ENCODE measurements at regions not wholly inside any gene's neighbourhood (a gene's known extent, or its start where the extent isn't known, plus 50 kb on each side); places are given as distances from the start of the nearest gene placed in this dataset.

GRCh38 chr18:24947521-24948305 lies 404.3 kb downstream of the ZNF521 start:
- intact Hi-C loops (cut with micrococcal nuclease), result no loop called here
- H3K27me3 ChIP-seq (replicated peaks in 1 of 4; ENCODE audit: control extremely low read depth in 1 of 4, control insufficient read depth in 3 of 4, insufficient read depth in 4 of 4, low read length in 3 of 4), result no peaks in the 10 kb centered on the region
- Mint-ChIP-seq H3K9me3 (ENCODE audit: insufficient read depth) (peaks cover 3% of the 10 kb centered on the region), H3K4me3 (no peak overlapping the region), H3K4me1 (no peaks in the 10 kb centered on the region), H3K27ac (no peak overlapping the region), H3K27me3 (peaks cover 3% of the 10 kb centered on the region)
- TF ChIP-seq EZH2 (IDR thresholded peaks at IDR 0.05; ENCODE audit: borderline replicate concordance, insufficient read depth, low read depth, low read length, poor library complexity, severe bottlenecking) (no peak), CTCF (IDR thresholded peaks at IDR 0.05) (no peak)
- no peak for ATAC-seq (ENCODE audit: low read depth)
- no peaks in the 10 kb centered on the region for H3K9me3 ChIP-seq (ENCODE audit: control extremely low read depth in 1 of 3, control insufficient read depth in 2 of 3, insufficient read depth in 1 of 3, low read length in 2 of 3)
- H2AFZ ChIP-seq (ENCODE audit: insufficient read depth, low read depth, low read length, poor library complexity, severe bottlenecking), result no peak overlapping the region
- H3K27ac ChIP-seq (ENCODE audit: low read length in 2 of 2), result no peak overlapping the region
- H3K4me3 ChIP-seq (ENCODE audit: control extremely low read depth in 1 of 5, extremely low read depth in 1 of 5, insufficient read depth in 1 of 5, low read depth in 2 of 5, low read length in 4 of 5), result no peak overlapping the region
- H4K20me1 ChIP-seq (ENCODE audit: control insufficient read depth, insufficient read depth, low read length, poor library complexity, severe bottlenecking), result no peaks in the 10 kb centered on the region
- ChIA-PET CTCF (no interaction called here), POLR2A (no interaction called here)
- no peaks in the 10 kb centered on the region for H3K79me2 ChIP-seq (ENCODE audit: control insufficient read depth, insufficient read depth, low read length)
- no peak overlapping the region for H3K4me2 ChIP-seq (replicated peaks; ENCODE audit: low read depth, low read length, poor library complexity, severe bottlenecking)
- H3K9ac ChIP-seq (ENCODE audit: low read length), result no peak overlapping the region
- no CpG with 5 or more reads among the region's 8 CpGs for WGBS (ENCODE audit: insufficient coverage)
- no peak for DNase-seq
- H3K36me3 ChIP-seq (replicated peaks in 1 of 2; ENCODE audit: control extremely low read depth in 1 of 2, control insufficient read depth in 1 of 2, extremely low read depth in 1 of 2, insufficient read depth in 2 of 2, low read length in 1 of 2), result no peaks in the 10 kb centered on the region
- no peaks in the 10 kb centered on the region for H3K4me1 ChIP-seq (ENCODE audit: control insufficient read depth in 2 of 2, insufficient read depth in 2 of 2, low read length in 2 of 2)

GRCh38 chr18:24949908-24950307 lies 402.1 kb downstream of the ZNF521 start:
- no peak overlapping the region for H2AFZ ChIP-seq (ENCODE audit: insufficient read depth, low read depth, low read length, poor library complexity, severe bottlenecking)
- no peak for TF ChIP-seq EZH2 (IDR thresholded peaks at IDR 0.05; ENCODE audit: borderline replicate concordance, insufficient read depth, low read depth, low read length, poor library complexity, severe bottlenecking)
- no peak for TF ChIP-seq CTCF (IDR thresholded peaks at IDR 0.05)
- Mint-ChIP-seq H3K27me3 (peaks cover 3% of the 10 kb centered on the region), H3K9me3 (ENCODE audit: insufficient read depth) (peaks cover 3% of the 10 kb centered on the region), H3K4me1 (peaks cover 2% of the 10 kb centered on the region), H3K4me3 (no peak overlapping the region), H3K27ac (no peak overlapping the region)
- no peak overlapping the region for H3K4me2 ChIP-seq (replicated peaks; ENCODE audit: low read depth, low read length, poor library complexity, severe bottlenecking)
- H3K4me3 ChIP-seq (ENCODE audit: control extremely low read depth in 1 of 5, extremely low read depth in 1 of 5, insufficient read depth in 1 of 5, low read depth in 2 of 5, low read length in 4 of 5), result no peak overlapping the region
- no peaks in the 10 kb centered on the region for H3K36me3 ChIP-seq (replicated peaks in 1 of 2; ENCODE audit: control extremely low read depth in 1 of 2, control insufficient read depth in 1 of 2, extremely low read depth in 1 of 2, insufficient read depth in 2 of 2, low read length in 1 of 2)
- no peak overlapping the region for H3K27ac ChIP-seq (ENCODE audit: low read length in 2 of 2)
- no peak overlapping the region for H3K9ac ChIP-seq (ENCODE audit: low read length)
- intact Hi-C loops (cut with micrococcal nuclease), result no loop called here
- no peaks in the 10 kb centered on the region for H3K27me3 ChIP-seq (replicated peaks in 1 of 4; ENCODE audit: control extremely low read depth in 1 of 4, control insufficient read depth in 3 of 4, insufficient read depth in 4 of 4, low read length in 3 of 4)
- no peaks in the 10 kb centered on the region for H3K79me2 ChIP-seq (ENCODE audit: control insufficient read depth, insufficient read depth, low read length)
- ChIA-PET POLR2A (no interaction called here), CTCF (no interaction called here)
- WGBS (ENCODE audit: insufficient coverage), result no CpG with 5 or more reads among the region's 5 CpGs
- ATAC-seq (ENCODE audit: low read depth) (no peak), DNase-seq (no peak)
- H3K4me1 ChIP-seq (ENCODE audit: control insufficient read depth in 2 of 2, insufficient read depth in 2 of 2, low read length in 2 of 2), result peaks cover 0 to 3% of the 10 kb centered on the region in 2 donors
- no peaks in the 10 kb centered on the region for H4K20me1 ChIP-seq (ENCODE audit: control insufficient read depth, insufficient read depth, low read length, poor library complexity, severe bottlenecking)
- no peaks in the 10 kb centered on the region for H3K9me3 ChIP-seq (ENCODE audit: control extremely low read depth in 1 of 3, control insufficient read depth in 2 of 3, insufficient read depth in 1 of 3, low read length in 2 of 3)

Measured in B cell (primary cell).